K562 (cell line): ENCODE measurements at regions not wholly inside any gene's neighbourhood (a gene's known extent, or its start where the extent isn't known, plus 50 kb on each side); places are given as distances from the start of the nearest gene placed in this dataset.

Experiments used
- BRCA1 ChIP-seq, 2 experiments: fragments of 450-650 bp in 1 of 2; sonication (generic) in 1 of 2; formaldehyde crosslinking in 1 of 2; IDR thresholded peaks; 2 replicates each; pipeline versions ENCODE4 v1.5.0 to v1.6.1; 2017 to 2020; ENCODE audit warnings: mild to moderate bottlenecking in 1 of 2, missing genetic modification reagents in 1 of 2
- CREB1 ChIP-seq, 2 experiments: sonication (generic) in 1 of 2; formaldehyde crosslinking in 1 of 2; IDR thresholded peaks; 2 replicates each; pipeline versions ENCODE4 v1.6.1 to v1.8.0; 2012 to 2022; ENCODE audit warnings: inconsistent platforms in 1 of 2, mild to moderate bottlenecking in 1 of 2, missing genetic modification reagents in 1 of 2, moderate library complexity in 1 of 2
- JUND ChIP-seq, 2 experiments: IDR thresholded peaks; 2 replicates in 1 of 2; 3 replicates in 1 of 2; pipeline ENCODE4 v1.6.1; 2011; ENCODE audit warnings: borderline replicate concordance in 2 of 2, low read depth in 2 of 2, low read length in 2 of 2, improper control_type of control experiment in 1 of 2, missing biosample characterization in 1 of 2, missing genetic modification characterization in 1 of 2, missing genetic modification reagents in 1 of 2
- MCM3 ChIP-seq: fragments of 450-650 bp; IDR thresholded peaks from 2 replicates; pipeline ENCODE4 v1.6.1; 2016
- RAD21 ChIP-seq, 2 experiments: fragments of 250-450 bp in 1 of 2; fragments of 450-650 bp in 1 of 2; sonication (Bioruptor Pico) in 1 of 2; formaldehyde crosslinking in 1 of 2; IDR thresholded peaks in 1 of 2; conservative IDR thresholded peaks in 1 of 2; 2 replicates each; pipeline versions ENCODE4 v1.4.0 to v1.8.0; 2020 to 2022; ENCODE audit warnings: mild to moderate bottlenecking in 2 of 2, moderate library complexity in 1 of 2
- RCOR1 ChIP-seq, 2 experiments: IDR thresholded peaks; 2 replicates each; pipeline ENCODE4 v1.6.1; 2012; ENCODE audit warnings: low read depth in 2 of 2, low read length in 2 of 2, borderline replicate concordance in 1 of 2, improper control_type of control experiment in 1 of 2
- SOX6 ChIP-seq: fragments of 450-650 bp; IDR thresholded peaks from 2 replicates; pipeline ENCODE4 v1.6.1; 2014; ENCODE audit warnings: mild to moderate bottlenecking
- SP2 ChIP-seq: IDR thresholded peaks from 2 replicates; pipeline ENCODE4 v1.6.1; 2011; ENCODE audit warnings: mild to moderate bottlenecking, low read depth, low read length, moderate library complexity; ENCODE audit not compliant: poor library complexity, severe bottlenecking; ENCODE audit errors: extremely low read depth
- TF ChIP-seq, protein P1 (sequence below): fragments of 450-650 bp; IDR thresholded peaks from 2 replicates; pipeline ENCODE4 v1.6.1; 2016; ENCODE audit warnings: mild to moderate bottlenecking, moderate library complexity
- TF ChIP-seq, protein P2 (sequence below): fragments of 250-450 bp; sonication (Bioruptor Pico); IDR thresholded peaks from 2 replicates; pipeline ENCODE4 v1.5.0; 2020; ENCODE audit warnings: mild to moderate bottlenecking, borderline replicate concordance
- TF ChIP-seq, protein P3 (sequence below): fragments of 250-450 bp; sonication (Bioruptor Pico); IDR thresholded peaks from 2 replicates; pipeline ENCODE4 v1.4.0; 2020

DNA sequence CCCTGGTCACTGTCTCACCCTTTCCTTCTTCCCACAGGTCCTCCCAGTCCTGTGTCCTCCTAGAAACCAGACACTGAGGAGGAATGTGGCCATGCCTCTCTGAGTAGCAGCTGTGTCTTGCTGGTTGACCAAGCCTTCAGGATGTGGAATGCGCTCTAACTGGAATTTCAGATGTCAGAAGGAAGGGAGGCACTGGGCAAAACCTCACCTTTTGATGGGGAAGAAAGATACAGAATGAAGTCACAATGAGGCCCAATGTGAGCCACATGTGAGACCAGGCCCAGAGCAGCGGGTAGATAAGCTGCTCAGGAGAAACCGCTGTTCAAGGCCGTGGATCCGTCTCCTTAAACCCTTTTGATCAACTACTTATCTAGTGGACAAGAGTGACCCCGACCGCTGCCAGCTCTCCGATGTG is 54.8 kb upstream of the ECHDC3 start (continued):
- TF ChIP-seq, protein P1, sequence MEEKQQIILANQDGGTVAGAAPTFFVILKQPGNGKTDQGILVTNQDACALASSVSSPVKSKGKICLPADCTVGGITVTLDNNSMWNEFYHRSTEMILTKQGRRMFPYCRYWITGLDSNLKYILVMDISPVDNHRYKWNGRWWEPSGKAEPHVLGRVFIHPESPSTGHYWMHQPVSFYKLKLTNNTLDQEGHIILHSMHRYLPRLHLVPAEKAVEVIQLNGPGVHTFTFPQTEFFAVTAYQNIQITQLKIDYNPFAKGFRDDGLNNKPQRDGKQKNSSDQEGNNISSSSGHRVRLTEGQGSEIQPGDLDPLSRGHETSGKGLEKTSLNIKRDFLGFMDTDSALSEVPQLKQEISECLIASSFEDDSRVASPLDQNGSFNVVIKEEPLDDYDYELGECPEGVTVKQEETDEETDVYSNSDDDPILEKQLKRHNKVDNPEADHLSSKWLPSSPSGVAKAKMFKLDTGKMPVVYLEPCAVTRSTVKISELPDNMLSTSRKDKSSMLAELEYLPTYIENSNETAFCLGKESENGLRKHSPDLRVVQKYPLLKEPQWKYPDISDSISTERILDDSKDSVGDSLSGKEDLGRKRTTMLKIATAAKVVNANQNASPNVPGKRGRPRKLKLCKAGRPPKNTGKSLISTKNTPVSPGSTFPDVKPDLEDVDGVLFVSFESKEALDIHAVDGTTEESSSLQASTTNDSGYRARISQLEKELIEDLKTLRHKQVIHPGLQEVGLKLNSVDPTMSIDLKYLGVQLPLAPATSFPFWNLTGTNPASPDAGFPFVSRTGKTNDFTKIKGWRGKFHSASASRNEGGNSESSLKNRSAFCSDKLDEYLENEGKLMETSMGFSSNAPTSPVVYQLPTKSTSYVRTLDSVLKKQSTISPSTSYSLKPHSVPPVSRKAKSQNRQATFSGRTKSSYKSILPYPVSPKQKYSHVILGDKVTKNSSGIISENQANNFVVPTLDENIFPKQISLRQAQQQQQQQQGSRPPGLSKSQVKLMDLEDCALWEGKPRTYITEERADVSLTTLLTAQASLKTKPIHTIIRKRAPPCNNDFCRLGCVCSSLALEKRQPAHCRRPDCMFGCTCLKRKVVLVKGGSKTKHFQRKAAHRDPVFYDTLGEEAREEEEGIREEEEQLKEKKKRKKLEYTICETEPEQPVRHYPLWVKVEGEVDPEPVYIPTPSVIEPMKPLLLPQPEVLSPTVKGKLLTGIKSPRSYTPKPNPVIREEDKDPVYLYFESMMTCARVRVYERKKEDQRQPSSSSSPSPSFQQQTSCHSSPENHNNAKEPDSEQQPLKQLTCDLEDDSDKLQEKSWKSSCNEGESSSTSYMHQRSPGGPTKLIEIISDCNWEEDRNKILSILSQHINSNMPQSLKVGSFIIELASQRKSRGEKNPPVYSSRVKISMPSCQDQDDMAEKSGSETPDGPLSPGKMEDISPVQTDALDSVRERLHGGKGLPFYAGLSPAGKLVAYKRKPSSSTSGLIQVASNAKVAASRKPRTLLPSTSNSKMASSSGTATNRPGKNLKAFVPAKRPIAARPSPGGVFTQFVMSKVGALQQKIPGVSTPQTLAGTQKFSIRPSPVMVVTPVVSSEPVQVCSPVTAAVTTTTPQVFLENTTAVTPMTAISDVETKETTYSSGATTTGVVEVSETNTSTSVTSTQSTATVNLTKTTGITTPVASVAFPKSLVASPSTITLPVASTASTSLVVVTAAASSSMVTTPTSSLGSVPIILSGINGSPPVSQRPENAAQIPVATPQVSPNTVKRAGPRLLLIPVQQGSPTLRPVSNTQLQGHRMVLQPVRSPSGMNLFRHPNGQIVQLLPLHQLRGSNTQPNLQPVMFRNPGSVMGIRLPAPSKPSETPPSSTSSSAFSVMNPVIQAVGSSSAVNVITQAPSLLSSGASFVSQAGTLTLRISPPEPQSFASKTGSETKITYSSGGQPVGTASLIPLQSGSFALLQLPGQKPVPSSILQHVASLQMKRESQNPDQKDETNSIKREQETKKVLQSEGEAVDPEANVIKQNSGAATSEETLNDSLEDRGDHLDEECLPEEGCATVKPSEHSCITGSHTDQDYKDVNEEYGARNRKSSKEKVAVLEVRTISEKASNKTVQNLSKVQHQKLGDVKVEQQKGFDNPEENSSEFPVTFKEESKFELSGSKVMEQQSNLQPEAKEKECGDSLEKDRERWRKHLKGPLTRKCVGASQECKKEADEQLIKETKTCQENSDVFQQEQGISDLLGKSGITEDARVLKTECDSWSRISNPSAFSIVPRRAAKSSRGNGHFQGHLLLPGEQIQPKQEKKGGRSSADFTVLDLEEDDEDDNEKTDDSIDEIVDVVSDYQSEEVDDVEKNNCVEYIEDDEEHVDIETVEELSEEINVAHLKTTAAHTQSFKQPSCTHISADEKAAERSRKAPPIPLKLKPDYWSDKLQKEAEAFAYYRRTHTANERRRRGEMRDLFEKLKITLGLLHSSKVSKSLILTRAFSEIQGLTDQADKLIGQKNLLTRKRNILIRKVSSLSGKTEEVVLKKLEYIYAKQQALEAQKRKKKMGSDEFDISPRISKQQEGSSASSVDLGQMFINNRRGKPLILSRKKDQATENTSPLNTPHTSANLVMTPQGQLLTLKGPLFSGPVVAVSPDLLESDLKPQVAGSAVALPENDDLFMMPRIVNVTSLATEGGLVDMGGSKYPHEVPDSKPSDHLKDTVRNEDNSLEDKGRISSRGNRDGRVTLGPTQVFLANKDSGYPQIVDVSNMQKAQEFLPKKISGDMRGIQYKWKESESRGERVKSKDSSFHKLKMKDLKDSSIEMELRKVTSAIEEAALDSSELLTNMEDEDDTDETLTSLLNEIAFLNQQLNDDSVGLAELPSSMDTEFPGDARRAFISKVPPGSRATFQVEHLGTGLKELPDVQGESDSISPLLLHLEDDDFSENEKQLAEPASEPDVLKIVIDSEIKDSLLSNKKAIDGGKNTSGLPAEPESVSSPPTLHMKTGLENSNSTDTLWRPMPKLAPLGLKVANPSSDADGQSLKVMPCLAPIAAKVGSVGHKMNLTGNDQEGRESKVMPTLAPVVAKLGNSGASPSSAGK: peak; percentile 73
- TF ChIP-seq SP2 (no peak), RAD21 (CRISPR knock-in tag; conservative IDR thresholded peaks at IDR 0.05 in 1 of 2, IDR thresholded peaks at IDR 0.05 in 1 of 2) (no peak; a peak in 1 of 4 replicates), BRCA1 (IDR thresholded peaks at IDR 0.05) (no peak), BRCA1 (CRISPR knock-in tag; IDR thresholded peaks at IDR 0.05) (no peak), RCOR1 (IDR thresholded peaks at IDR 0.05; ENCODE audit: borderline replicate concordance in 1 of 2, low read depth in 2 of 2, low read length in 2 of 2) (peak in 1 of 2 experiments; percentile 49; a peak in 1 of 4 replicates), JUND (IDR thresholded peaks at IDR 0.05; ENCODE audit: borderline replicate concordance, low read depth, low read length) (peak; percentile 46; the same call in 1 of the 2 replicates), JUND (tag; IDR thresholded peaks at IDR 0.05; ENCODE audit: borderline replicate concordance, low read depth, low read length) (peak; percentile 58; the same call in 1 of the 3 replicates), MCM3 (no peak), SOX6 (peak; percentile 40; the same call in 1 of the 2 replicates), CREB1 (IDR thresholded peaks at IDR 0.05) (no peak), CREB1 (CRISPR knock-in tag; IDR thresholded peaks at IDR 0.05) (no peak)
- TF ChIP-seq, protein P2, sequence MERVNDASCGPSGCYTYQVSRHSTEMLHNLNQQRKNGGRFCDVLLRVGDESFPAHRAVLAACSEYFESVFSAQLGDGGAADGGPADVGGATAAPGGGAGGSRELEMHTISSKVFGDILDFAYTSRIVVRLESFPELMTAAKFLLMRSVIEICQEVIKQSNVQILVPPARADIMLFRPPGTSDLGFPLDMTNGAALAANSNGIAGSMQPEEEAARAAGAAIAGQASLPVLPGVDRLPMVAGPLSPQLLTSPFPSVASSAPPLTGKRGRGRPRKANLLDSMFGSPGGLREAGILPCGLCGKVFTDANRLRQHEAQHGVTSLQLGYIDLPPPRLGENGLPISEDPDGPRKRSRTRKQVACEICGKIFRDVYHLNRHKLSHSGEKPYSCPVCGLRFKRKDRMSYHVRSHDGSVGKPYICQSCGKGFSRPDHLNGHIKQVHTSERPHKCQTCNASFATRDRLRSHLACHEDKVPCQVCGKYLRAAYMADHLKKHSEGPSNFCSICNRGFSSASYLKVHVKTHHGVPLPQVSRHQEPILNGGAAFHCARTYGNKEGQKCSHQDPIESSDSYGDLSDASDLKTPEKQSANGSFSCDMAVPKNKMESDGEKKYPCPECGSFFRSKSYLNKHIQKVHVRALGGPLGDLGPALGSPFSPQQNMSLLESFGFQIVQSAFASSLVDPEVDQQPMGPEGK (CRISPR knock-in tag): no peak
- TF ChIP-seq, protein P3, sequence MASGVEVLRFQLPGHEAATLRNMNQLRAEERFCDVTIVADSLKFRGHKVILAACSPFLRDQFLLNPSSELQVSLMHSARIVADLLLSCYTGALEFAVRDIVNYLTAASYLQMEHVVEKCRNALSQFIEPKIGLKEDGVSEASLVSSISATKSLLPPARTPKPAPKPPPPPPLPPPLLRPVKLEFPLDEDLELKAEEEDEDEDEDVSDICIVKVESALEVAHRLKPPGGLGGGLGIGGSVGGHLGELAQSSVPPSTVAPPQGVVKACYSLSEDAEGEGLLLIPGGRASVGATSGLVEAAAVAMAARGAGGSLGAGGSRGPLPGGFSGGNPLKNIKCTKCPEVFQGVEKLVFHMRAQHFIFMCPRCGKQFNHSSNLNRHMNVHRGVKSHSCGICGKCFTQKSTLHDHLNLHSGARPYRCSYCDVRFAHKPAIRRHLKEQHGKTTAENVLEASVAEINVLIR (CRISPR knock-in tag): no peak
